ENCODE measurements at regions not wholly inside any gene's neighbourhood (a gene's known extent, or its start where the extent isn't known, plus 50 kb on each side); places are given as distances from the start of the nearest gene placed in this dataset.

- TF ChIP-seq, protein P1, sequence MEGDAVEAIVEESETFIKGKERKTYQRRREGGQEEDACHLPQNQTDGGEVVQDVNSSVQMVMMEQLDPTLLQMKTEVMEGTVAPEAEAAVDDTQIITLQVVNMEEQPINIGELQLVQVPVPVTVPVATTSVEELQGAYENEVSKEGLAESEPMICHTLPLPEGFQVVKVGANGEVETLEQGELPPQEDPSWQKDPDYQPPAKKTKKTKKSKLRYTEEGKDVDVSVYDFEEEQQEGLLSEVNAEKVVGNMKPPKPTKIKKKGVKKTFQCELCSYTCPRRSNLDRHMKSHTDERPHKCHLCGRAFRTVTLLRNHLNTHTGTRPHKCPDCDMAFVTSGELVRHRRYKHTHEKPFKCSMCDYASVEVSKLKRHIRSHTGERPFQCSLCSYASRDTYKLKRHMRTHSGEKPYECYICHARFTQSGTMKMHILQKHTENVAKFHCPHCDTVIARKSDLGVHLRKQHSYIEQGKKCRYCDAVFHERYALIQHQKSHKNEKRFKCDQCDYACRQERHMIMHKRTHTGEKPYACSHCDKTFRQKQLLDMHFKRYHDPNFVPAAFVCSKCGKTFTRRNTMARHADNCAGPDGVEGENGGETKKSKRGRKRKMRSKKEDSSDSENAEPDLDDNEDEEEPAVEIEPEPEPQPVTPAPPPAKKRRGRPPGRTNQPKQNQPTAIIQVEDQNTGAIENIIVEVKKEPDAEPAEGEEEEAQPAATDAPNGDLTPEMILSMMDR (IDR thresholded peaks at IDR 0.05; ENCODE audit: partially characterized antibody, unreplicated experiment): no peak
- Mint-ChIP-seq H3K4me1 (ENCODE audit: low read depth, unreplicated experiment) (peaks cover 11% of the 10 kb centered on the region), H3K9me3 (ENCODE audit: unreplicated experiment) (peaks cover 2% of the 10 kb centered on the region), H3K27me3 (ENCODE audit: unreplicated experiment) (no peaks in the 10 kb centered on the region), H3K36me3 (ENCODE audit: unreplicated experiment) (no peaks in the 10 kb centered on the region), H3K27ac (ENCODE audit: unreplicated experiment) (no peak overlapping the region), H3K4me3 (ENCODE audit: unreplicated experiment) (no peak overlapping the region)
- DNase-seq: no peak
Observed at GRCh38 chr15:62647202-62647842, 395.2 kb upstream of the TPM1 start.

DNA sequence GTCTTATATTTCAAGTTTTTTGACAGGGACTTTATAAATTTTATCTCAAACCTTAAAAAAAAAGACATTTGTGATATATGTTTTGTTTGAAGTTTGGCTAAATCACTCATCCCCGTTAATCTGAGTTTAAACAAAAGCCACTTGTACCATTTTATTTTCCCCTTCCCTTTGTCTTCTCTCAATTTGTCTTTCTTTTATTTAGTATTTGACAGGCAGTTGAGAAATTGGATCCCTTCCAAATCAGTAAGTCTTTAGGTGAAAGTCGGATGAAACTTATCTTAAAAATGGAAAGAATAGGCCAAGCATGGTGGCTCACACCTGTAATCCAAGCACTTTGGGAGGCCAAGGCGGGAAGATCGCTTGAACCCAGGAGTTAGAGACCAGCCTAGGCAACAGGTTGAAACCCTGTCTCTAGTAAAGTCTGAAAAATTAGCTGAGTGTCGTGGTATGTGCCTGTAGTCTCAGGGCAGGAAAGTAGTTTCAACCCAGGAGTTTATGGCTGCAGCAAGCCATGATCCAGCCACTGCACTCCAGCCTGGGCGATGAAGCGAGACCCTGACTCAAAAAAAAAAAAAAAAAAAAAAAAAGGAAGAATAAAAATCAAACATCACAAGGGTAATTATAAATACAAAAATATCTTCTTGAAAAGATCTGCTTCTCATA lies 394.6 kb upstream of the TPM1 start:
- no peak for DNase-seq
- TF ChIP-seq, protein P1 (IDR thresholded peaks at IDR 0.05; ENCODE audit: partially characterized antibody, unreplicated experiment): no peak
- peaks cover 4% of the 10 kb centered on the region for H3K36me3 Mint-ChIP-seq (ENCODE audit: unreplicated experiment)
- no peaks in the 10 kb centered on the region for H3K27me3 Mint-ChIP-seq (ENCODE audit: unreplicated experiment)
- H3K4me1 Mint-ChIP-seq (ENCODE audit: low read depth, unreplicated experiment): peaks cover 11% of the 10 kb centered on the region
- no peak overlapping the region for H3K27ac Mint-ChIP-seq (ENCODE audit: unreplicated experiment)
- H3K4me3 Mint-ChIP-seq (ENCODE audit: unreplicated experiment): no peak overlapping the region
- H3K9me3 Mint-ChIP-seq (ENCODE audit: unreplicated experiment): peaks cover 2% of the 10 kb centered on the region

- H3K4me3 Mint-ChIP-seq (ENCODE audit: unreplicated experiment): no peak overlapping the region
- H3K4me1 Mint-ChIP-seq (ENCODE audit: low read depth, unreplicated experiment): peaks cover 11% of the 10 kb centered on the region
- no peak for DNase-seq
- H3K36me3 Mint-ChIP-seq (ENCODE audit: unreplicated experiment): peaks cover 4% of the 10 kb centered on the region
- no peaks in the 10 kb centered on the region for H3K27me3 Mint-ChIP-seq (ENCODE audit: unreplicated experiment)
- TF ChIP-seq, protein P1 (IDR thresholded peaks at IDR 0.05; ENCODE audit: partially characterized antibody, unreplicated experiment): peak; percentile 20
- peaks cover 2% of the 10 kb centered on the region for H3K9me3 Mint-ChIP-seq (ENCODE audit: unreplicated experiment)
- H3K27ac Mint-ChIP-seq (ENCODE audit: unreplicated experiment): no peak overlapping the region
Observed at GRCh38 chr15:62648954-62649353, 393.6 kb upstream of the TPM1 start.

GRCh38 chr15:62649793-62650420 lies 392.6 kb upstream of the TPM1 start:
- no peak for DNase-seq
- no peak overlapping the region for H3K4me3 Mint-ChIP-seq (ENCODE audit: unreplicated experiment)
- H3K36me3 Mint-ChIP-seq (ENCODE audit: unreplicated experiment): peaks cover 4% of the 10 kb centered on the region
- TF ChIP-seq, protein P1 (IDR thresholded peaks at IDR 0.05; ENCODE audit: partially characterized antibody, unreplicated experiment): no peak
- H3K27ac Mint-ChIP-seq (ENCODE audit: unreplicated experiment): no peak overlapping the region
- peaks cover 7% of the 10 kb centered on the region for H3K4me1 Mint-ChIP-seq (ENCODE audit: low read depth, unreplicated experiment)
- H3K27me3 Mint-ChIP-seq (ENCODE audit: unreplicated experiment): no peaks in the 10 kb centered on the region
- H3K9me3 Mint-ChIP-seq (ENCODE audit: unreplicated experiment): peaks cover under 1% of the 10 kb centered on the region

DNA sequence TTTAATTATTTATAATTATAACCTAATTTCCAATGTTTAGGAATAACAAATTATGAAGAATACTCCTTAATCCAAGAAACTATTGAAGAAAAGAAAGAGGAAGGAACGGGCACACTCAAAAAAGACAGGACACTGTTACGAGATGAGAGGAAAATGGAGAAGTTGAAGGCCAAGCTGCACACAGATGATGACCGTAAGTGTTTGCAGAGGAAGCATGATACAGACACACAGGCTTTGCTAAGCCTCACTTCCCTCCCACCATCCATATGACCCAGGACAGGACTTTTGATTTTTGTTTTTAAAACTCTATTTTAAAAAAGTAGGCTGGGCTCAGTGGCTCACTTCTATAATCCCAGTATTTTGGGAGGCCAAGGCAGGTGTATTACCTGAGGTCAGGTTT lies 389.4 kb upstream of the TPM1 start:
- H3K27ac Mint-ChIP-seq (ENCODE audit: unreplicated experiment): no peak overlapping the region
- TF ChIP-seq, protein P1 (IDR thresholded peaks at IDR 0.05; ENCODE audit: partially characterized antibody, unreplicated experiment): no peak

More for the DNA sequence above, 389.4 kb upstream of the TPM1 start:
- peaks cover 2% of the 10 kb centered on the region for H3K27me3 Mint-ChIP-seq (ENCODE audit: unreplicated experiment)
- peaks cover 4% of the 10 kb centered on the region for H3K36me3 Mint-ChIP-seq (ENCODE audit: unreplicated experiment)
- H3K9me3 Mint-ChIP-seq (ENCODE audit: unreplicated experiment): no peaks in the 10 kb centered on the region
- no peaks in the 10 kb centered on the region for H3K4me1 Mint-ChIP-seq (ENCODE audit: low read depth, unreplicated experiment)
- DNase-seq: no peak
- no peak overlapping the region for H3K4me3 Mint-ChIP-seq (ENCODE audit: unreplicated experiment)

Measured in glutamatergic neuron (in vitro differentiated cells).